Panc1 (cell line): ENCODE measurements at regions not wholly inside any gene's neighbourhood (a gene's known extent, or its start where the extent isn't known, plus 50 kb on each side); places are given as distances from the start of the nearest gene placed in this dataset.

Source experiments
- POLR2AphosphoS5 ChIP-seq: IDR thresholded peaks from 2 replicates; pipeline ENCODE4 v1.6.1; 2012; ENCODE audit warnings: mild to moderate bottlenecking, low read depth, low read length, moderate library complexity
- SIN3A ChIP-seq: IDR thresholded peaks from 2 replicates; pipeline ENCODE4 v1.6.1; 2012; ENCODE audit warnings: low read depth, mild to moderate bottlenecking, low read length, moderate library complexity, borderline replicate concordance; ENCODE audit not compliant: insufficient read depth
- TCF7L2 ChIP-seq: IDR thresholded peaks from 2 replicates; pipeline ENCODE4 v1.6.1; 2011; ENCODE audit warnings: mild to moderate bottlenecking, low read depth, low read length, inconsistent platforms
- TF ChIP-seq, protein P1 (sequence below): fragments of 450-650 bp; IDR thresholded peaks from 2 replicates; pipeline ENCODE4 v1.5.1; 2017; ENCODE audit warnings: mild to moderate bottlenecking
- TF ChIP-seq, protein P2 (sequence below), 2 experiments: IDR thresholded peaks; 2 replicates each; pipeline ENCODE4 v1.6.1; 2011 to 2012; ENCODE audit warnings: low read depth in 2 of 2, control low read depth in 1 of 2, low read length in 1 of 2, mild to moderate bottlenecking in 1 of 2, moderate library complexity in 1 of 2; ENCODE audit not compliant: insufficient read depth in 1 of 2

DNA sequence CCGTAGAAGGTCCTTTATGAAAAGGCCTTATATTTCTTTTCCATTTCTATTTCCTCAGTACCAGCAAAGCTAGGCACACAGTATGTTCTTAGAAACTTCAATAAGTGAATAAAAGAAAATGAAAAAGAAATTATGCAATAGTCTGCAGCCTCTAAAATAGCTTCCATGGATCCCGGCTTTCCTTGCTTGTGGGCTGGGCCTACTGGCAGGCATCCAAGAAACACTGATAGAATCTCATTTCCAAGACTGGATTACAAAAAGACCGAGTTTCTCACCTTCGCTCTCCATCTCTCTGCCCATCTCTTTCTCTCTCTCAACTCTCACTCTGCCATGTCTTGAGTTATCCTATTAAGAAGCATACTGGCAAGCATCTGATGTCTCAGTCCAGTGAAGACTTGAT lies 187.5 kb upstream of the FKBP1C start:
- TF ChIP-seq, protein P1, sequence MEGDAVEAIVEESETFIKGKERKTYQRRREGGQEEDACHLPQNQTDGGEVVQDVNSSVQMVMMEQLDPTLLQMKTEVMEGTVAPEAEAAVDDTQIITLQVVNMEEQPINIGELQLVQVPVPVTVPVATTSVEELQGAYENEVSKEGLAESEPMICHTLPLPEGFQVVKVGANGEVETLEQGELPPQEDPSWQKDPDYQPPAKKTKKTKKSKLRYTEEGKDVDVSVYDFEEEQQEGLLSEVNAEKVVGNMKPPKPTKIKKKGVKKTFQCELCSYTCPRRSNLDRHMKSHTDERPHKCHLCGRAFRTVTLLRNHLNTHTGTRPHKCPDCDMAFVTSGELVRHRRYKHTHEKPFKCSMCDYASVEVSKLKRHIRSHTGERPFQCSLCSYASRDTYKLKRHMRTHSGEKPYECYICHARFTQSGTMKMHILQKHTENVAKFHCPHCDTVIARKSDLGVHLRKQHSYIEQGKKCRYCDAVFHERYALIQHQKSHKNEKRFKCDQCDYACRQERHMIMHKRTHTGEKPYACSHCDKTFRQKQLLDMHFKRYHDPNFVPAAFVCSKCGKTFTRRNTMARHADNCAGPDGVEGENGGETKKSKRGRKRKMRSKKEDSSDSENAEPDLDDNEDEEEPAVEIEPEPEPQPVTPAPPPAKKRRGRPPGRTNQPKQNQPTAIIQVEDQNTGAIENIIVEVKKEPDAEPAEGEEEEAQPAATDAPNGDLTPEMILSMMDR: no peak
- TF ChIP-seq POLR2AphosphoS5: no peak
- TF ChIP-seq, protein P2, sequence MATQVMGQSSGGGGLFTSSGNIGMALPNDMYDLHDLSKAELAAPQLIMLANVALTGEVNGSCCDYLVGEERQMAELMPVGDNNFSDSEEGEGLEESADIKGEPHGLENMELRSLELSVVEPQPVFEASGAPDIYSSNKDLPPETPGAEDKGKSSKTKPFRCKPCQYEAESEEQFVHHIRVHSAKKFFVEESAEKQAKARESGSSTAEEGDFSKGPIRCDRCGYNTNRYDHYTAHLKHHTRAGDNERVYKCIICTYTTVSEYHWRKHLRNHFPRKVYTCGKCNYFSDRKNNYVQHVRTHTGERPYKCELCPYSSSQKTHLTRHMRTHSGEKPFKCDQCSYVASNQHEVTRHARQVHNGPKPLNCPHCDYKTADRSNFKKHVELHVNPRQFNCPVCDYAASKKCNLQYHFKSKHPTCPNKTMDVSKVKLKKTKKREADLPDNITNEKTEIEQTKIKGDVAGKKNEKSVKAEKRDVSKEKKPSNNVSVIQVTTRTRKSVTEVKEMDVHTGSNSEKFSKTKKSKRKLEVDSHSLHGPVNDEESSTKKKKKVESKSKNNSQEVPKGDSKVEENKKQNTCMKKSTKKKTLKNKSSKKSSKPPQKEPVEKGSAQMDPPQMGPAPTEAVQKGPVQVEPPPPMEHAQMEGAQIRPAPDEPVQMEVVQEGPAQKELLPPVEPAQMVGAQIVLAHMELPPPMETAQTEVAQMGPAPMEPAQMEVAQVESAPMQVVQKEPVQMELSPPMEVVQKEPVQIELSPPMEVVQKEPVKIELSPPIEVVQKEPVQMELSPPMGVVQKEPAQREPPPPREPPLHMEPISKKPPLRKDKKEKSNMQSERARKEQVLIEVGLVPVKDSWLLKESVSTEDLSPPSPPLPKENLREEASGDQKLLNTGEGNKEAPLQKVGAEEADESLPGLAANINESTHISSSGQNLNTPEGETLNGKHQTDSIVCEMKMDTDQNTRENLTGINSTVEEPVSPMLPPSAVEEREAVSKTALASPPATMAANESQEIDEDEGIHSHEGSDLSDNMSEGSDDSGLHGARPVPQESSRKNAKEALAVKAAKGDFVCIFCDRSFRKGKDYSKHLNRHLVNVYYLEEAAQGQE (IDR thresholded peaks at IDR 0.05; ENCODE audit: insufficient read depth in 1 of 2, low read depth in 2 of 2, low read length in 1 of 2): no peak
- TF ChIP-seq SIN3A: no peak
- TF ChIP-seq TCF7L2: no peak
